GM12872 (cell line): ENCODE measurements at regions not wholly inside any gene's neighbourhood (a gene's known extent, or its start where the extent isn't known, plus 50 kb on each side); places are given as distances from the start of the nearest gene placed in this dataset.

Experiments used
- TF ChIP-seq, protein P1 (sequence below): IDR thresholded peaks from 3 replicates; pipeline ENCODE4 v1.5.1; 2011; ENCODE audit warnings: low read depth, mild to moderate bottlenecking, low read length, moderate library complexity; ENCODE audit not compliant: insufficient read depth

- TF ChIP-seq, protein P1, sequence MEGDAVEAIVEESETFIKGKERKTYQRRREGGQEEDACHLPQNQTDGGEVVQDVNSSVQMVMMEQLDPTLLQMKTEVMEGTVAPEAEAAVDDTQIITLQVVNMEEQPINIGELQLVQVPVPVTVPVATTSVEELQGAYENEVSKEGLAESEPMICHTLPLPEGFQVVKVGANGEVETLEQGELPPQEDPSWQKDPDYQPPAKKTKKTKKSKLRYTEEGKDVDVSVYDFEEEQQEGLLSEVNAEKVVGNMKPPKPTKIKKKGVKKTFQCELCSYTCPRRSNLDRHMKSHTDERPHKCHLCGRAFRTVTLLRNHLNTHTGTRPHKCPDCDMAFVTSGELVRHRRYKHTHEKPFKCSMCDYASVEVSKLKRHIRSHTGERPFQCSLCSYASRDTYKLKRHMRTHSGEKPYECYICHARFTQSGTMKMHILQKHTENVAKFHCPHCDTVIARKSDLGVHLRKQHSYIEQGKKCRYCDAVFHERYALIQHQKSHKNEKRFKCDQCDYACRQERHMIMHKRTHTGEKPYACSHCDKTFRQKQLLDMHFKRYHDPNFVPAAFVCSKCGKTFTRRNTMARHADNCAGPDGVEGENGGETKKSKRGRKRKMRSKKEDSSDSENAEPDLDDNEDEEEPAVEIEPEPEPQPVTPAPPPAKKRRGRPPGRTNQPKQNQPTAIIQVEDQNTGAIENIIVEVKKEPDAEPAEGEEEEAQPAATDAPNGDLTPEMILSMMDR, result no peak
Measured at GRCh38 chr16:73483076-73483791, 435.3 kb upstream of the ZFHX3 start.

- TF ChIP-seq, protein P1, result no peak
Measured at GRCh38 chr16:73482310-73482709, 434.4 kb upstream of the ZFHX3 start.

- TF ChIP-seq, protein P1, result no peak
Measured at GRCh38 chr16:73480381-73480780, 432.5 kb upstream of the ZFHX3 start.

DNA sequence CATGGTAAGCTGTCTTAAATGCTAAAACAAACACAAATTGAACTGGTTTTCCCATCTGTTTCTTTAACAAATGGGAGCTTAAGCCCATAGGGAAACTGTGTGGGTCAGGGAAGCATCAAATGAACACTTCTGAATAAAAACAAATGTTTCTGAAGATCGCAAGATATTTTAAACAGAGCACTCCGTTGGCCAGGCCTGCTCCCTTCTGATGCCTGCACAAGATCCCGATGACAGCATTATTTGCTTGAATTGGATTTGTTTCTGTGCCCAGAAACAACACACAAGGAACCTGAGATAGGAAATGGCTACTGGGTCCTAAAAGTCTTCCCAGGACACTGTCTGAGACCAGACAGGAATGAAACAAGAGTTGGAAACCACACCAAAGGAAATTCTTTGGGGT lies 425.8 kb upstream of the ZFHX3 start:
- TF ChIP-seq, protein P1, result no peak

GRCh38 chr16:73464834-73465233 lies 416.9 kb upstream of the ZFHX3 start:
- TF ChIP-seq, protein P1, result no peak

- TF ChIP-seq, protein P1, result no peak
Measured at GRCh38 chr16:73459586-73459985, 411.7 kb upstream of the ZFHX3 start.

DNA sequence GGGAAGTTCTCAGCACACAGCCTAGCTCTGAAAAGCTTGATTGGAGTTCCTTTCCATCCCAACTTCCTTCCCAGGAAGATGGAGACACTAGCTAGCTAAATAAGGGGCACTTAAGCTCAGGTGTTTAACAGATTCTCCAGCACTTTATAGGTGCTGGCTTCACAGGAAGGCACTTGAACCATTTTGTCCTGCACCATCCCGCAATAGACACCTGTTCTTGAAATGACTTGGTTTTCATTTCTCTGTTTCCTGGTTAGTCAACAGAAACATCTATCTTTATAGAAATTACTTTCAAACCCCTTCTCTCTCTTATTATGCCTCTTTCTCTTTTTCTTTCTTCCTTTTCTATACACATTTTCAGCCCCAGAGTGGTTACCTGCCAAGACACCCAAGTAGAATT lies 409.9 kb upstream of the ZFHX3 start:
- TF ChIP-seq, protein P1, result no peak

DNA sequence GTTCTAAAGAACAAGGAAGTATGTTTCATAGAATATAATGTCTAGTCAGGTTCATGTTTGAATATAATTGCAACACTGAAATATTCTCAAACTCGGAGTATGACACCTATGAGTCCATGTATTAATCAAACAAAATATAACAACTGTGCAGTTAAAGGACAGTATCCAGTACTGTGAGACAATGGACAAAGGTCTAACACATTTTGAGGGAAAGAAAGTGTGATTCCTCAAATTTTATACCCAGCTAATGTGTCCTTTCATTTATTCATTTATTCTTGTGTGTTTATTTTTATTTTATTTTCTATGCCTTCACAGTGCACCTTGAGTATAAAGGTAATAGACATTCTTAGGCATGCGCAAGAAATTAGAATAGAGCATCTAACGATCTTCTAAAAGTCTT lies 401.0 kb upstream of the ZFHX3 start:
- TF ChIP-seq, protein P1, result no peak
